PC-9 (cell line): ENCODE measurements at regions not wholly inside any gene's neighbourhood (a gene's known extent, or its start where the extent isn't known, plus 50 kb on each side); places are given as distances from the start of the nearest gene placed in this dataset.

Experiments
- EZH2 ChIP-seq: fragments of 200-600 bp; sonication (generic); IDR thresholded peaks from 2 replicates; pipeline ENCODE4 v1.8.0; 2017; ENCODE audit warnings: antibody characterized with exemption, low read depth
- TF ChIP-seq, protein P1 (sequence below): fragments of 200-600 bp; sonication (generic); conservative IDR thresholded peaks from 2 replicates; pipeline ENCODE4 v1.6.1; 2017; ENCODE audit warnings: mixed run types, antibody characterized with exemption, mild to moderate bottlenecking, moderate library complexity

DNA sequence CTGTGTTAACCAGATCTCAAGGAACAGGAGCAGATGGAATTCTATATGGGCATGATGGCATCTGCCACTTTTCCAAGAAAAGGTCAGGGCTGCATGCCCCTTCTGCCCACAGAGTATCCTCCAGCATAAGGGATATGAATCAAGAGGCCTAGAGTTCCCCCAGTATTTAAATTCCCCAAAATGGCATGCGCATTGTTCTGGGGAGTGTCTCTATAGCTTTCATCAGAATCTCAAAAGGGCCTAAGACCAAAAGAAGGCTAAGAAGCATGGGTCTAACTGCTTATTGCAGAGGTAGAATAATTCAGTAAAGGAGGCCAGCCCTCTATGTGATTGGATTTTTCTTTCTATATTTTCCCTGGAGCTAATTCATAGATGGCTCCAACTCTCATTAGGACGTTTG is 114.2 kb upstream of the SPIN1 start:
- TF ChIP-seq, protein P1, sequence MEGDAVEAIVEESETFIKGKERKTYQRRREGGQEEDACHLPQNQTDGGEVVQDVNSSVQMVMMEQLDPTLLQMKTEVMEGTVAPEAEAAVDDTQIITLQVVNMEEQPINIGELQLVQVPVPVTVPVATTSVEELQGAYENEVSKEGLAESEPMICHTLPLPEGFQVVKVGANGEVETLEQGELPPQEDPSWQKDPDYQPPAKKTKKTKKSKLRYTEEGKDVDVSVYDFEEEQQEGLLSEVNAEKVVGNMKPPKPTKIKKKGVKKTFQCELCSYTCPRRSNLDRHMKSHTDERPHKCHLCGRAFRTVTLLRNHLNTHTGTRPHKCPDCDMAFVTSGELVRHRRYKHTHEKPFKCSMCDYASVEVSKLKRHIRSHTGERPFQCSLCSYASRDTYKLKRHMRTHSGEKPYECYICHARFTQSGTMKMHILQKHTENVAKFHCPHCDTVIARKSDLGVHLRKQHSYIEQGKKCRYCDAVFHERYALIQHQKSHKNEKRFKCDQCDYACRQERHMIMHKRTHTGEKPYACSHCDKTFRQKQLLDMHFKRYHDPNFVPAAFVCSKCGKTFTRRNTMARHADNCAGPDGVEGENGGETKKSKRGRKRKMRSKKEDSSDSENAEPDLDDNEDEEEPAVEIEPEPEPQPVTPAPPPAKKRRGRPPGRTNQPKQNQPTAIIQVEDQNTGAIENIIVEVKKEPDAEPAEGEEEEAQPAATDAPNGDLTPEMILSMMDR, result no peak
- TF ChIP-seq EZH2, result no peak
